ENCODE measurements at regions not wholly inside any gene's neighbourhood (a gene's known extent, or its start where the extent isn't known, plus 50 kb on each side); places are given as distances from the start of the nearest gene placed in this dataset.
"Not testable (repeated sequence)": the region's sequence is repeated elsewhere in the genome, so short reads cannot be mapped to it uniquely, and the experiment has no call there.

GRCh38 chrY:12453318-12453717 lies 247.7 kb upstream of the USP9Y start:
- TF ChIP-seq, protein P1, sequence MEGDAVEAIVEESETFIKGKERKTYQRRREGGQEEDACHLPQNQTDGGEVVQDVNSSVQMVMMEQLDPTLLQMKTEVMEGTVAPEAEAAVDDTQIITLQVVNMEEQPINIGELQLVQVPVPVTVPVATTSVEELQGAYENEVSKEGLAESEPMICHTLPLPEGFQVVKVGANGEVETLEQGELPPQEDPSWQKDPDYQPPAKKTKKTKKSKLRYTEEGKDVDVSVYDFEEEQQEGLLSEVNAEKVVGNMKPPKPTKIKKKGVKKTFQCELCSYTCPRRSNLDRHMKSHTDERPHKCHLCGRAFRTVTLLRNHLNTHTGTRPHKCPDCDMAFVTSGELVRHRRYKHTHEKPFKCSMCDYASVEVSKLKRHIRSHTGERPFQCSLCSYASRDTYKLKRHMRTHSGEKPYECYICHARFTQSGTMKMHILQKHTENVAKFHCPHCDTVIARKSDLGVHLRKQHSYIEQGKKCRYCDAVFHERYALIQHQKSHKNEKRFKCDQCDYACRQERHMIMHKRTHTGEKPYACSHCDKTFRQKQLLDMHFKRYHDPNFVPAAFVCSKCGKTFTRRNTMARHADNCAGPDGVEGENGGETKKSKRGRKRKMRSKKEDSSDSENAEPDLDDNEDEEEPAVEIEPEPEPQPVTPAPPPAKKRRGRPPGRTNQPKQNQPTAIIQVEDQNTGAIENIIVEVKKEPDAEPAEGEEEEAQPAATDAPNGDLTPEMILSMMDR (IDR thresholded peaks at IDR 0.05), result not testable (repeated sequence)
- TF ChIP-seq POLR2AphosphoS5, POLR2A (IDR thresholded peaks at IDR 0.05): not testable (repeated sequence)

Measured in transverse colon (tissue), 4 donors.